NCI-H2107 treated with DMSO at 0.1 percent for 48 hours (cell line): ENCODE measurements at regions not wholly inside any gene's neighbourhood (a gene's known extent, or its start where the extent isn't known, plus 50 kb on each side); places are given as distances from the start of the nearest gene placed in this dataset.

Experiments used
- DNase-seq: peaks from one replicate; lab custom pipeline; 2025; ENCODE audit not compliant: unreplicated experiment; lab: John Stamatoyannopoulos, UW

- no peak for DNase-seq
Measured at GRCh38 chr12:24062642-24063245, 113.3 kb upstream of the SOX5 start.

GRCh38 chr12:24060089-24060488 lies 110.6 kb upstream of the SOX5 start:
- no peak for DNase-seq

- no peak for DNase-seq
Measured at GRCh38 chr12:24057920-24058476, 108.5 kb upstream of the SOX5 start.

GRCh38 chr12:24055747-24056146 lies 106.3 kb upstream of the SOX5 start:
- DNase-seq: no peak

GRCh38 chr12:24054416-24054815 lies 104.9 kb upstream of the SOX5 start:
- DNase-seq: no peak

- no peak for DNase-seq
Measured at GRCh38 chr12:24049728-24050127, 100.3 kb upstream of the SOX5 start.

- no peak for DNase-seq
Measured at GRCh38 chr12:24049101-24049500, 99.6 kb upstream of the SOX5 start.

GRCh38 chr12:24048446-24048845 lies 99.0 kb upstream of the SOX5 start:
- no peak for DNase-seq

GRCh38 chr12:24047326-24047725 lies 97.9 kb upstream of the SOX5 start:
- no peak for DNase-seq

- no peak for DNase-seq
Measured at GRCh38 chr12:24045816-24046257, 96.4 kb upstream of the SOX5 start.

- no peak for DNase-seq
Measured at GRCh38 chr12:24044941-24045703, 95.7 kb upstream of the SOX5 start.

- DNase-seq: no peak
Measured at GRCh38 chr12:24042651-24043050, 93.2 kb upstream of the SOX5 start.

- no peak for DNase-seq
Measured at GRCh38 chr12:24039113-24039525, 89.6 kb upstream of the SOX5 start.

GRCh38 chr12:24038211-24038997 lies 88.9 kb upstream of the SOX5 start:
- DNase-seq: no peak

GRCh38 chr12:24036438-24037216 lies 87.2 kb upstream of the SOX5 start:
- DNase-seq: no peak

GRCh38 chr12:24034894-24035293 lies 85.4 kb upstream of the SOX5 start:
- no peak for DNase-seq

- no peak for DNase-seq
Measured at GRCh38 chr12:24034160-24034559, 84.7 kb upstream of the SOX5 start.

- DNase-seq: no peak
Measured at GRCh38 chr12:24027352-24027751, 77.9 kb upstream of the SOX5 start.

GRCh38 chr12:24025153-24025798 lies 75.8 kb upstream of the SOX5 start:
- no peak for DNase-seq

GRCh38 chr12:24023081-24023480 lies 73.6 kb upstream of the SOX5 start:
- no peak for DNase-seq
